ENCODE measurements at regions not wholly inside any gene's neighbourhood (a gene's known extent, or its start where the extent isn't known, plus 50 kb on each side); places are given as distances from the start of the nearest gene placed in this dataset.

GRCh38 chr3:102741694-102742093 is 306.9 kb downstream of the ZPLD1 start:
- TF ChIP-seq CTCF (IDR thresholded peaks at IDR 0.05) = no peak
- TF ChIP-seq POLR2A (IDR thresholded peaks at IDR 0.05) = no peak
